NCI-H2196 (cell line): ENCODE measurements at regions not wholly inside any gene's neighbourhood (a gene's known extent, or its start where the extent isn't known, plus 50 kb on each side); places are given as distances from the start of the nearest gene placed in this dataset.

Experiments used
- DNase-seq: peaks from one replicate; lab custom pipeline; 2025; ENCODE audit not compliant: unreplicated experiment; lab: John Stamatoyannopoulos, UW

GRCh38 chr4:44861756-44862155 lies 135.4 kb upstream of the GNPDA2 start:
- DNase-seq: no peak

- no peak for DNase-seq
Observed at GRCh38 chr4:44859477-44859876, 133.1 kb upstream of the GNPDA2 start.

GRCh38 chr4:44848466-44848865 lies 122.1 kb upstream of the GNPDA2 start:
- no peak for DNase-seq

GRCh38 chr4:44845993-44846392 lies 119.6 kb upstream of the GNPDA2 start:
- no peak for DNase-seq

GRCh38 chr4:44845309-44845708 lies 119.0 kb upstream of the GNPDA2 start:
- no peak for DNase-seq

GRCh38 chr4:44842531-44842930 lies 116.2 kb upstream of the GNPDA2 start:
- no peak for DNase-seq

- DNase-seq: no peak
Observed at GRCh38 chr4:44817930-44818329, 91.6 kb upstream of the GNPDA2 start.

GRCh38 chr4:44806071-44806470 lies 79.7 kb upstream of the GNPDA2 start:
- DNase-seq: no peak

- no peak for DNase-seq
Observed at GRCh38 chr4:44804301-44804700, 77.9 kb upstream of the GNPDA2 start.

GRCh38 chr4:44801384-44801783 lies 75.0 kb upstream of the GNPDA2 start:
- DNase-seq: no peak

GRCh38 chr4:44791831-44792230 lies 65.5 kb upstream of the GNPDA2 start:
- DNase-seq: no peak

GRCh38 chr4:44777115-44777514 lies 50.8 kb upstream of the GNPDA2 start:
- no peak for DNase-seq
